Trophoblast cell (in vitro differentiated cells and primary cell): ENCODE measurements at regions not wholly inside any gene's neighbourhood (a gene's known extent, or its start where the extent isn't known, plus 50 kb on each side); places are given as distances from the start of the nearest gene placed in this dataset.

Source experiments
- DNase-seq, 2 donors: peaks; one replicate each; pipeline ENCODE4 v3.0.0-alpha.2; 2016
- H2AFZ ChIP-seq: 2 replicates; pipeline ENCODE4 v1.6.1; 2013; ENCODE audit warnings: low read length, moderate library complexity, mild to moderate bottlenecking; ENCODE audit not compliant: insufficient read depth, poor library complexity
- H2AK5ac ChIP-seq: 2 replicates; pipeline ENCODE4 v1.6.1; 2013; ENCODE audit warnings: mild to moderate bottlenecking, low read length
- H2BK120ac ChIP-seq: 2 replicates; pipeline ENCODE4 v1.6.1; 2013; ENCODE audit warnings: low read length, mild to moderate bottlenecking, moderate library complexity; ENCODE audit not compliant: insufficient read depth, poor library complexity
- H2BK12ac ChIP-seq: 2 replicates; pipeline ENCODE4 v1.6.1; 2013; ENCODE audit warnings: mild to moderate bottlenecking, low read length, moderate library complexity
- H2BK5ac ChIP-seq: 2 replicates; pipeline ENCODE4 v1.6.1; 2013; ENCODE audit warnings: low read length, low read depth, moderate library complexity, mild to moderate bottlenecking; ENCODE audit not compliant: poor library complexity
- H3K14ac ChIP-seq: 2 replicates; pipeline ENCODE4 v1.6.1; 2013; ENCODE audit warnings: mild to moderate bottlenecking, low read length
- H3K18ac ChIP-seq: 2 replicates; pipeline ENCODE4 v1.6.1; 2013; ENCODE audit warnings: mild to moderate bottlenecking, low read length
- H3K23ac ChIP-seq: 2 replicates; pipeline ENCODE4 v1.6.1; 2013; ENCODE audit warnings: low read length
- H3K27ac ChIP-seq: 2 replicates; pipeline ENCODE4 v1.5.1; 2013; ENCODE audit warnings: low read depth, mild to moderate bottlenecking, inconsistent platforms, low read length, moderate library complexity
- H3K27me3 ChIP-seq: 2 replicates; pipeline ENCODE4 v1.6.1; 2013; ENCODE audit warnings: inconsistent platforms, mild to moderate bottlenecking, low read length, moderate library complexity; ENCODE audit not compliant: insufficient read depth
- H3K36me3 ChIP-seq, 2 experiments: 1 replicate in 1 of 2; 2 replicates in 1 of 2; pipeline ENCODE4 v1.6.1; 2013; ENCODE audit warnings: low read length in 2 of 2, mild to moderate bottlenecking in 2 of 2, moderate library complexity in 1 of 2; ENCODE audit not compliant: insufficient read depth in 2 of 2, control insufficient read depth in 1 of 2
- H3K4ac ChIP-seq: 2 replicates; pipeline ENCODE4 v1.6.1; 2013; ENCODE audit warnings: low read depth, mild to moderate bottlenecking, low read length, moderate library complexity
- H3K4me1 ChIP-seq, 2 experiments: 1 replicate in 1 of 2; 2 replicates in 1 of 2; pipeline ENCODE4 v1.6.1; 2013; ENCODE audit warnings: low read length in 2 of 2, mild to moderate bottlenecking in 2 of 2, moderate library complexity in 1 of 2; ENCODE audit not compliant: insufficient read depth in 2 of 2, control insufficient read depth in 1 of 2
- H3K4me2 ChIP-seq: 2 replicates; pipeline ENCODE4 v1.6.1; 2013; ENCODE audit warnings: inconsistent platforms, mild to moderate bottlenecking, low read length, moderate library complexity
- H3K4me3 ChIP-seq: 2 replicates; pipeline ENCODE4 v1.5.1; 2013; ENCODE audit warnings: mild to moderate bottlenecking, low read depth, low read length, inconsistent platforms
- H3K79me1 ChIP-seq: one replicate; pipeline ENCODE4 v1.6.1; 2013; ENCODE audit warnings: low read length
- H3K79me2 ChIP-seq: 2 replicates; pipeline ENCODE4 v1.6.1; 2013; ENCODE audit warnings: low read length, mild to moderate bottlenecking; ENCODE audit not compliant: control insufficient read depth, insufficient read depth, poor library complexity
- H3K9ac ChIP-seq: 2 replicates; pipeline ENCODE4 v1.6.1; 2013; ENCODE audit warnings: mild to moderate bottlenecking, low read length
- H3K9me3 ChIP-seq: 2 replicates; pipeline ENCODE4 v1.6.1; 2013; ENCODE audit warnings: low read depth, mild to moderate bottlenecking, control low read depth, inconsistent platforms, low read length; ENCODE audit not compliant: insufficient read depth
- H4K12ac ChIP-seq: 2 replicates; pipeline ENCODE4 v1.6.1; 2013; ENCODE audit warnings: low read depth, mild to moderate bottlenecking, low read length, moderate library complexity
- H4K8ac ChIP-seq: 2 replicates; pipeline ENCODE4 v1.6.1; 2013; ENCODE audit warnings: low read depth, mild to moderate bottlenecking, low read length, moderate library complexity
- H4K91ac ChIP-seq: one replicate; pipeline ENCODE4 v1.6.1; 2013; ENCODE audit warnings: low read depth, mild to moderate bottlenecking, low read length, moderate library complexity
- WGBS: extraction: QIAGEN DNeasy Blood & Tissue Kit; methylation state at CpG from one replicate; pipeline ENCODE4 v1.1.7; 2013; ENCODE audit warnings: missing lambda C conversion rate; ENCODE audit not compliant: insufficient read length, insufficient coverage; ENCODE audit errors: extremely low coverage; 5-methylcytosine and 5-hydroxymethylcytosine counted together

- whole genome bisulfite sequencing: no CpG with 5 or more reads among the region's 8 CpGs
- DNase-seq: no peak
Measured at GRCh38 chr12:107439026-107439738, 246.4 kb upstream of the PWP1 start.

GRCh38 chr12:107440606-107441005 lies 245.0 kb upstream of the PWP1 start:
- no CpG with 5 or more reads among the region's 4 CpGs for WGBS
- no peaks in the 10 kb centered on the region for H3K36me3 ChIP-seq

More at GRCh38 chr12:107439026-107439738, 246.4 kb upstream of the PWP1 start:
- Histone ChIP-seq H4K8ac (no peak overlapping the region), H3K27ac (no peak overlapping the region), H3K4me2 (no peak overlapping the region), H3K79me2 (no peaks in the 10 kb centered on the region), H4K91ac (no peak overlapping the region), H3K14ac (no peak overlapping the region), H4K12ac (no peak overlapping the region), H2BK120ac (no peak overlapping the region), H2AFZ (no peak overlapping the region), H2BK12ac (no peak overlapping the region), H3K4me3 (no peak overlapping the region), H3K23ac (no peak overlapping the region), H3K9ac (no peak overlapping the region), H2BK5ac (no peak overlapping the region), H3K18ac (no peak overlapping the region), H2AK5ac (no peak overlapping the region), H3K27me3 (no peaks in the 10 kb centered on the region), H3K79me1 (no peaks in the 10 kb centered on the region), H3K4ac (no peak overlapping the region), H3K4me1 (peaks cover 0 to 9% of the 10 kb centered on the region in 2 experiments), H3K36me3 (no peaks in the 10 kb centered on the region), H3K9me3 (no peaks in the 10 kb centered on the region)

GRCh38 chr12:107441665-107442300 lies 243.8 kb upstream of the PWP1 start:
- no peak overlapping the region for H3K4me3 ChIP-seq
- no peak overlapping the region for H3K4ac ChIP-seq
- H3K14ac ChIP-seq: no peak overlapping the region
- no peaks in the 10 kb centered on the region for H3K36me3 ChIP-seq
- no peak overlapping the region for H3K9ac ChIP-seq
- no peak overlapping the region for H3K4me2 ChIP-seq
- DNase-seq: no peak
- no peak overlapping the region for H4K12ac ChIP-seq
- H4K8ac ChIP-seq: no peak overlapping the region
- no peaks in the 10 kb centered on the region for H3K79me2 ChIP-seq
- H3K18ac ChIP-seq: no peak overlapping the region
- no peak overlapping the region for H2AFZ ChIP-seq
- H2AK5ac ChIP-seq: no peak overlapping the region
- no peaks in the 10 kb centered on the region for H3K79me1 ChIP-seq
- H3K23ac ChIP-seq: no peak overlapping the region
- peaks cover 2% of the 10 kb centered on the region for H3K9me3 ChIP-seq
- H2BK12ac ChIP-seq: no peak overlapping the region
- WGBS: no CpG with 5 or more reads among the region's 8 CpGs
- H4K91ac ChIP-seq: no peak overlapping the region
- H2BK120ac ChIP-seq: no peak overlapping the region
- H2BK5ac ChIP-seq: no peak overlapping the region
- H3K4me1 ChIP-seq: peaks cover 0 to under 1% of the 10 kb centered on the region in 2 experiments
- H3K27me3 ChIP-seq: no peaks in the 10 kb centered on the region
- H3K27ac ChIP-seq: no peak overlapping the region

More at GRCh38 chr12:107440606-107441005, 245.0 kb upstream of the PWP1 start:
- H2AK5ac ChIP-seq: no peak overlapping the region
- H3K9me3 ChIP-seq: peaks cover 2% of the 10 kb centered on the region
- no peak overlapping the region for H3K4me3 ChIP-seq
- no peak overlapping the region for H2AFZ ChIP-seq
- no peak overlapping the region for H3K4me2 ChIP-seq
- no peak overlapping the region for H3K18ac ChIP-seq
- H3K23ac ChIP-seq: no peak overlapping the region
- no peak for DNase-seq
- no peak overlapping the region for H2BK120ac ChIP-seq
- no peak overlapping the region for H2BK5ac ChIP-seq
- no peak overlapping the region for H3K14ac ChIP-seq
- H3K9ac ChIP-seq: no peak overlapping the region
- H3K4ac ChIP-seq: no peak overlapping the region
- no peak overlapping the region for H4K8ac ChIP-seq
- peaks cover 0 to 9% of the 10 kb centered on the region in 2 experiments for H3K4me1 ChIP-seq
- no peak overlapping the region for H2BK12ac ChIP-seq
- no peak overlapping the region for H3K27ac ChIP-seq
- H4K12ac ChIP-seq: no peak overlapping the region
- H3K79me1 ChIP-seq: no peaks in the 10 kb centered on the region
- H3K27me3 ChIP-seq: no peaks in the 10 kb centered on the region
- no peaks in the 10 kb centered on the region for H3K79me2 ChIP-seq
- no peak overlapping the region for H4K91ac ChIP-seq

- Histone ChIP-seq H3K27me3 (no peaks in the 10 kb centered on the region), H2BK120ac (no peak overlapping the region), H3K9ac (no peak overlapping the region), H3K79me1 (no peaks in the 10 kb centered on the region), H3K14ac (no peak overlapping the region), H3K9me3 (peaks cover 2% of the 10 kb centered on the region), H3K23ac (no peak overlapping the region), H2BK5ac (no peak overlapping the region), H3K4ac (no peak overlapping the region), H4K91ac (no peak overlapping the region), H2AFZ (no peak overlapping the region), H3K4me1 (no peaks in the 10 kb centered on the region), H3K4me2 (no peak overlapping the region), H4K8ac (no peak overlapping the region), H3K27ac (no peak overlapping the region), H3K36me3 (no peaks in the 10 kb centered on the region), H2AK5ac (no peak overlapping the region), H3K18ac (no peak overlapping the region), H3K79me2 (no peaks in the 10 kb centered on the region), H2BK12ac (no peak overlapping the region), H4K12ac (no peak overlapping the region), H3K4me3 (no peak overlapping the region)
- no peak for DNase-seq
- WGBS: no CpG with 5 or more reads among the region's 7 CpGs
Measured at GRCh38 chr12:107442326-107442987, 243.1 kb upstream of the PWP1 start.
